Heart left ventricle (tissue), 13 donors: ENCODE measurements at regions not wholly inside any gene's neighbourhood (a gene's known extent, or its start where the extent isn't known, plus 50 kb on each side); places are given as distances from the start of the nearest gene placed in this dataset.

Source experiments
- POLR2A ChIP-seq, 2 donors: fragments of 450-650 bp; IDR thresholded peaks; one replicate each; pipeline ENCODE4 v1.6.1; 2017; ENCODE audit warnings: antibody characterized with exemption in 2 of 2, mild to moderate bottlenecking in 2 of 2, moderate library complexity in 2 of 2
- TF ChIP-seq, protein P1 (sequence below), 12 donors: fragments of 200-600 bp; sonication (generic) in 4 of 12; IDR thresholded peaks; one replicate each; pipeline versions ENCODE4 v1.5.0 to v1.8.0; 2018 to 2022; ENCODE audit warnings: antibody characterized with exemption in 12 of 12, mild to moderate bottlenecking in 5 of 12
- donor health status: ischemic (EF 13 %, LVEDD 7.1; RV severe dilation, severe dysfunction).
- donor health status: DM: no; HTN: yes; CAD: no.
- donor health status: DM: no; HTN: no; CAD: no.
- donor health status: ischemic (EF 25% LVEDD 6.9; RV normal size, moderate dysfunction).
- donor health status: ischemic (EF 25% LVEDD 5.7; RV mildly dilated, moderate dysfunction).
- donor health status: ischemic (EF 35%, LVEDD 5.7; RV mildly dilated, moderate dysfunction).
- donor health status: nonischemic (EF 11% LVEDD 7.7; RV severe dilation, severe dysfunction).
- donor health status: DM: yes; HTN: yes; CAD: no.
- donor health status: PGD.
- donor health status: ischemic (EF 29% LVEDD 5.4; RV normal size, mild dysfunction).
- donor health status: nonischemic (EF 23%, LVEDD 6.1; RV moderate dilation, normal function).

DNA sequence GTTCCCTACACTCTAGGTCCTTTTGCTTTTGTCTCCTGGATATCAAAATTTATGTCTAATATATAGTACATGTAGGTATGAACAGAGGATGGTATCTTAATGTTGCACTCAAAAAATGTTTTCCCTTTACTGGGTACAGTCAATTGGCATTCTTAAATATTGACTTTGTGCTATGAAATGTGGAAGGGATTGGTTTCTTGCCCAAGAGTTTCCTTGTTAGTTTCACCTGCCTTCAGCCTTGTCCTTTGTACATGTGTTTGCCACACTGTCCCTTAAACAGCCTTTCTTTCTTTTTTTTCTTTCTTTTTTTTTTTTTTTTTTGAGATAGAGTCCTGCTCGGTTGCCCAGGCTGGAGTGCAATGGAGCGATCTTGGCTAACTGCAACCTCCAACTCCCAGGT lies 287.1 kb downstream of the SQOR start:
- TF ChIP-seq POLR2A (IDR thresholded peaks at IDR 0.05) = no peak
- TF ChIP-seq, protein P1, sequence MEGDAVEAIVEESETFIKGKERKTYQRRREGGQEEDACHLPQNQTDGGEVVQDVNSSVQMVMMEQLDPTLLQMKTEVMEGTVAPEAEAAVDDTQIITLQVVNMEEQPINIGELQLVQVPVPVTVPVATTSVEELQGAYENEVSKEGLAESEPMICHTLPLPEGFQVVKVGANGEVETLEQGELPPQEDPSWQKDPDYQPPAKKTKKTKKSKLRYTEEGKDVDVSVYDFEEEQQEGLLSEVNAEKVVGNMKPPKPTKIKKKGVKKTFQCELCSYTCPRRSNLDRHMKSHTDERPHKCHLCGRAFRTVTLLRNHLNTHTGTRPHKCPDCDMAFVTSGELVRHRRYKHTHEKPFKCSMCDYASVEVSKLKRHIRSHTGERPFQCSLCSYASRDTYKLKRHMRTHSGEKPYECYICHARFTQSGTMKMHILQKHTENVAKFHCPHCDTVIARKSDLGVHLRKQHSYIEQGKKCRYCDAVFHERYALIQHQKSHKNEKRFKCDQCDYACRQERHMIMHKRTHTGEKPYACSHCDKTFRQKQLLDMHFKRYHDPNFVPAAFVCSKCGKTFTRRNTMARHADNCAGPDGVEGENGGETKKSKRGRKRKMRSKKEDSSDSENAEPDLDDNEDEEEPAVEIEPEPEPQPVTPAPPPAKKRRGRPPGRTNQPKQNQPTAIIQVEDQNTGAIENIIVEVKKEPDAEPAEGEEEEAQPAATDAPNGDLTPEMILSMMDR (IDR thresholded peaks at IDR 0.05) = no peak
